Activated CD4-positive, alpha-beta T cell treated with anti-CD3 and anti-CD28 coated beads for 24 hours (primary cell): ENCODE measurements at regions not wholly inside any gene's neighbourhood (a gene's known extent, or its start where the extent isn't known, plus 50 kb on each side); places are given as distances from the start of the nearest gene placed in this dataset.

Experiments
- DNase-seq, 2 donors: peaks; one replicate each; pipeline ENCODE4 v3.0.0-alpha.2; 2020; ENCODE audit warnings: low read depth in 2 of 2

- no peak for DNase-seq
Measured at GRCh38 chr14:85250414-85251189, 279.3 kb upstream of the FLRT2 start.

- DNase-seq = no peak
Measured at GRCh38 chr14:85252011-85252410, 277.9 kb upstream of the FLRT2 start.

- no peak for DNase-seq
Measured at GRCh38 chr14:85254711-85255110, 275.2 kb upstream of the FLRT2 start.

- DNase-seq = no peak
Measured at GRCh38 chr14:85257287-85257686, 272.7 kb upstream of the FLRT2 start.

- DNase-seq = no peak
Measured at GRCh38 chr14:85263916-85264675, 265.8 kb upstream of the FLRT2 start.

- DNase-seq = no peak
Measured at GRCh38 chr14:85273099-85273677, 256.8 kb upstream of the FLRT2 start.

- no peak for DNase-seq
Measured at GRCh38 chr14:85273952-85274351, 256.0 kb upstream of the FLRT2 start.

- no peak for DNase-seq
Measured at GRCh38 chr14:85276161-85276978, 253.6 kb upstream of the FLRT2 start.

GRCh38 chr14:85276979-85277228, 253.0 kb upstream of the FLRT2 start:
- DNase-seq = no peak

GRCh38 chr14:85279407-85279806, 250.5 kb upstream of the FLRT2 start:
- DNase-seq = no peak

GRCh38 chr14:85280074-85280473, 249.9 kb upstream of the FLRT2 start:
- DNase-seq = no peak

GRCh38 chr14:85281921-85282320, 248.0 kb upstream of the FLRT2 start:
- DNase-seq = no peak

- no peak for DNase-seq
Measured at GRCh38 chr14:85288041-85288440, 241.9 kb upstream of the FLRT2 start.

- no peak for DNase-seq
Measured at GRCh38 chr14:85291731-85292130, 238.2 kb upstream of the FLRT2 start.

GRCh38 chr14:85293612-85294234, 236.2 kb upstream of the FLRT2 start:
- DNase-seq = no peak

GRCh38 chr14:85295318-85295717, 234.6 kb upstream of the FLRT2 start:
- no peak for DNase-seq

- DNase-seq = no peak
Measured at GRCh38 chr14:85296456-85297210, 233.3 kb upstream of the FLRT2 start.

- no peak for DNase-seq
Measured at GRCh38 chr14:85300107-85300506, 229.8 kb upstream of the FLRT2 start.

- DNase-seq = no peak
Measured at GRCh38 chr14:85301506-85301905, 228.4 kb upstream of the FLRT2 start.

GRCh38 chr14:85306024-85306423, 223.9 kb upstream of the FLRT2 start:
- DNase-seq = no peak
